H1 (cell line): ENCODE measurements at regions not wholly inside any gene's neighbourhood (a gene's known extent, or its start where the extent isn't known, plus 50 kb on each side); places are given as distances from the start of the nearest gene placed in this dataset.

Source experiments
- CTCF ChIA-PET: fragments of 300-600 bp; sonication (Branson Sonifier 250); formaldehyde crosslinking; loops from one replicate; lab custom pipeline; 2021; ENCODE audit not compliant: partially characterized antibody; lab: Charles Lee
- POLR2A ChIA-PET: fragments of 300-600 bp; sonication (Branson Sonifier 250); formaldehyde crosslinking; loops from one replicate; lab custom pipeline; 2021; ENCODE audit warnings: inconsistent platforms; ENCODE audit not compliant: partially characterized antibody; lab: Charles Lee
- DNase-seq, 2 experiments: peaks; one replicate each; pipeline versions ENCODE4 v3.0.0 to v3.0.0-alpha.2; 2010 to 2022; ENCODE audit warnings: low spot score in 2 of 2, low read depth in 1 of 2, mixed read lengths in 1 of 2
- FAIRE-seq: peaks from 2 replicates; lab custom pipeline; 2011; peaks lifted over from hg19 to GRCh38; lab: Jason Lieb, UNC
- H2AFZ ChIP-seq: 2 replicates; pipeline ENCODE4 v1.8.1; 2012; ENCODE audit warnings: low read length, inconsistent platforms
- H2AK5ac ChIP-seq: 2 replicates; pipeline ENCODE4 v1.6.1; 2013; ENCODE audit warnings: low read depth, low read length
- H2BK120ac ChIP-seq: replicated peaks from 2 replicates; pipeline ENCODE3; 2013; ENCODE audit warnings: low read depth, low read length, inconsistent platforms
- H2BK12ac ChIP-seq: 2 replicates; pipeline ENCODE4 v1.6.1; 2013; ENCODE audit warnings: low read depth, low read length
- H2BK15ac ChIP-seq: 2 replicates; pipeline ENCODE4 v1.6.1; 2013; ENCODE audit warnings: low read length
- H2BK20ac ChIP-seq: 2 replicates; pipeline ENCODE4 v1.6.1; 2013; ENCODE audit warnings: low read length
- H2BK5ac ChIP-seq: 2 replicates; pipeline ENCODE4 v1.6.1; 2013; ENCODE audit warnings: low read depth, low read length
- H3K14ac ChIP-seq: 2 replicates; pipeline ENCODE4 v1.6.1; 2013; ENCODE audit warnings: inconsistent platforms; ENCODE audit not compliant: insufficient read length
- H3K18ac ChIP-seq: 2 replicates; pipeline ENCODE4 v1.6.1; 2013; ENCODE audit warnings: low read length; ENCODE audit errors: extremely low read depth
- H3K23ac ChIP-seq: 2 replicates; pipeline ENCODE4 v1.6.1; 2013; ENCODE audit warnings: inconsistent platforms; ENCODE audit not compliant: insufficient read length
- H3K23me2 ChIP-seq: 2 replicates; pipeline ENCODE4 v1.6.1; 2013; ENCODE audit warnings: low read depth, low read length
- H3K27ac ChIP-seq: 2 replicates; pipeline ENCODE4 v1.6.1; 2011; ENCODE audit warnings: low read depth, low read length, inconsistent platforms
- H3K27me3 ChIP-seq, 4 experiments: replicated peaks in 1 of 4; 1 replicate in 1 of 4; 2 replicates in 3 of 4; pipeline versions ENCODE4 v1.6.1 to v1.8.1; 2011 to 2013; ENCODE audit warnings: low read length in 3 of 4, mild to moderate bottlenecking in 3 of 4, inconsistent platforms in 2 of 4, mixed read lengths in 2 of 4, moderate library complexity in 1 of 4; ENCODE audit not compliant: control insufficient read depth in 3 of 4, insufficient read depth in 3 of 4; ENCODE audit errors: extremely low read depth in 1 of 4
- H3K36me3 ChIP-seq, 4 experiments: 2 replicates each; pipeline versions ENCODE4 v1.6.1 to v1.8.1; 2011 to 2013; ENCODE audit warnings: mild to moderate bottlenecking in 4 of 4, low read length in 3 of 4, moderate library complexity in 2 of 4, control low read depth in 1 of 4, inconsistent platforms in 1 of 4; ENCODE audit not compliant: insufficient read depth in 4 of 4, control insufficient read depth in 2 of 4
- H3K4ac ChIP-seq: replicated peaks from 2 replicates; pipeline ENCODE3; 2013; ENCODE audit warnings: low read length, low read depth, mixed read lengths, inconsistent platforms; ENCODE audit not compliant: insufficient read length
- H3K4me1 ChIP-seq, 4 experiments: replicated peaks in 1 of 4; 1 replicate in 1 of 4; 2 replicates in 3 of 4; pipeline versions ENCODE4 v1.6.1 to v1.8.1; 2011 to 2013; ENCODE audit warnings: low read length in 3 of 4, inconsistent platforms in 2 of 4, mixed read lengths in 1 of 4; ENCODE audit not compliant: insufficient read depth in 4 of 4, control insufficient read depth in 3 of 4
- H3K4me2 ChIP-seq, 2 experiments: 2 replicates each; pipeline versions ENCODE4 v1.6.1 to v1.8.1; 2011 to 2013; ENCODE audit warnings: low read depth in 2 of 2, low read length in 2 of 2, control low read depth in 1 of 2, inconsistent platforms in 1 of 2, mild to moderate bottlenecking in 1 of 2; ENCODE audit not compliant: insufficient read depth in 1 of 2
- H3K4me3 ChIP-seq, 4 experiments: fragments of 200-600, 300-600 bp in 1 of 4; sonication (generic), shearing (Covaris generic), sonication (Bioruptor Twin) in 1 of 4; 2 replicates each; pipeline versions ENCODE4 v1.5.1 to v1.8.1; 2011 to 2016; ENCODE audit warnings: low read length in 4 of 4, low read depth in 3 of 4, control low read depth in 2 of 4, inconsistent platforms in 2 of 4, mild to moderate bottlenecking in 2 of 4, mixed read lengths in 1 of 4, moderate library complexity in 1 of 4; ENCODE audit not compliant: insufficient read depth in 2 of 4; ENCODE audit errors: extremely low read depth in 1 of 4
- H3K56ac ChIP-seq: replicated peaks from 2 replicates; pipeline ENCODE3; 2013; ENCODE audit warnings: low read depth, mild to moderate bottlenecking, mixed read lengths, low read length, inconsistent platforms; ENCODE audit not compliant: insufficient read length
- H3K79me1 ChIP-seq: 2 replicates; pipeline ENCODE4 v1.6.1; 2013; ENCODE audit warnings: low read depth, low read length, control low read depth
- H3K79me2 ChIP-seq, 2 experiments: 2 replicates each; pipeline versions ENCODE4 v1.6.1 to v1.8.1; 2012 to 2013; ENCODE audit warnings: low read length in 2 of 2, mild to moderate bottlenecking in 2 of 2, inconsistent platforms in 1 of 2; ENCODE audit not compliant: insufficient read depth in 2 of 2, control insufficient read depth in 1 of 2
- H3K9ac ChIP-seq, 4 experiments: replicated peaks in 1 of 4; 1 replicate in 1 of 4; 2 replicates in 3 of 4; pipeline versions ENCODE4 v1.6.1 to v1.8.1; 2011 to 2013; ENCODE audit warnings: low read depth in 3 of 4, low read length in 3 of 4, control low read depth in 2 of 4, mild to moderate bottlenecking in 2 of 4, moderate library complexity in 2 of 4, inconsistent platforms in 1 of 4; ENCODE audit errors: extremely low read depth in 1 of 4
- H3K9me3 ChIP-seq, 2 experiments: 2 replicates each; pipeline versions ENCODE4 v1.6.1 to v1.8.1; 2012 to 2013; ENCODE audit warnings: mild to moderate bottlenecking in 2 of 2, moderate library complexity in 2 of 2, control low read depth in 1 of 2, inconsistent platforms in 1 of 2, low read depth in 1 of 2, low read length in 1 of 2, mixed read lengths in 1 of 2; ENCODE audit not compliant: insufficient read depth in 2 of 2
- H4K20me1 ChIP-seq, 2 experiments: replicated peaks in 1 of 2; 2 replicates each; pipeline versions ENCODE3 to v1.8.1; 2011 to 2013; ENCODE audit warnings: inconsistent platforms in 2 of 2, low read length in 2 of 2, mild to moderate bottlenecking in 1 of 2; ENCODE audit not compliant: insufficient read depth in 2 of 2, control insufficient read depth in 1 of 2
- H4K5ac ChIP-seq: 2 replicates; pipeline ENCODE4 v1.6.1; 2013; ENCODE audit warnings: low read length, low read depth, mixed read lengths, inconsistent platforms; ENCODE audit not compliant: insufficient read length
- H4K8ac ChIP-seq: 2 replicates; pipeline ENCODE4 v1.8.0; 2013; ENCODE audit warnings: mild to moderate bottlenecking, moderate library complexity, low read length, inconsistent platforms; ENCODE audit not compliant: insufficient read depth; ENCODE audit errors: extremely low read depth
- H4K91ac ChIP-seq: replicated peaks from 2 replicates; pipeline ENCODE3; 2013; ENCODE audit warnings: low read length, mixed read lengths, inconsistent platforms; ENCODE audit not compliant: insufficient read length
- BRCA1 ChIP-seq: IDR thresholded peaks from 2 replicates; pipeline ENCODE4 v1.6.1; 2012; ENCODE audit warnings: low read depth, low read length, improper control_type of control experiment
- POLR2AphosphoS5 ChIP-seq: IDR thresholded peaks from 2 replicates; pipeline ENCODE4 v1.6.1; 2011; ENCODE audit warnings: low read depth, low read length
- SIX5 ChIP-seq: IDR thresholded peaks from 2 replicates; pipeline ENCODE4 v1.6.1; 2011; ENCODE audit warnings: mild to moderate bottlenecking, low read depth, low read length
- SP4 ChIP-seq: IDR thresholded peaks from 2 replicates; pipeline ENCODE4 v1.6.1; 2012; ENCODE audit warnings: low read length, inconsistent platforms
- WGBS, 2 experiments: shearing (Covaris generic) in 1 of 2; methylation state at CpG; one replicate each; pipeline versions ENCODE4 v1.1.6 to v1.1.7; 2013 to 2015; ENCODE audit warnings: low lambda C conversion rate in 2 of 2, mixed read lengths in 2 of 2, inconsistent platforms in 1 of 2, low coverage in 1 of 2, missing lambda C conversion rate in 1 of 2; ENCODE audit not compliant: insufficient replicate concordance in 2 of 2, insufficient coverage in 1 of 2, insufficient read length in 1 of 2; ENCODE audit errors: extremely low coverage in 1 of 2, missing lambda C conversion rate in 1 of 2; 5-methylcytosine and 5-hydroxymethylcytosine counted together

GRCh38 chrX:39227371-39227770 lies 426.1 kb downstream of the MID1IP1 start:
- Histone ChIP-seq H3K4me3 (no peak overlapping the region), H3K4ac (no peak overlapping the region), H4K91ac (no peak overlapping the region), H2BK5ac (no peak overlapping the region), H2BK120ac (no peak overlapping the region), H3K23me2 (no peaks in the 10 kb centered on the region), H2AK5ac (no peak overlapping the region), H3K9me3 (no peaks in the 10 kb centered on the region), H3K14ac (no peak overlapping the region), H3K27ac (no peak overlapping the region), H3K36me3 (no peaks in the 10 kb centered on the region), H2BK12ac (no peak overlapping the region), H2BK20ac (no peak overlapping the region), H3K56ac (no peak overlapping the region), H4K8ac (no peak overlapping the region), H3K27me3 (no peaks in the 10 kb centered on the region), H4K5ac (no peak overlapping the region), H3K79me2 (no peaks in the 10 kb centered on the region), H3K9ac (no peak overlapping the region), H4K20me1 (no peaks in the 10 kb centered on the region), H3K4me2 (no peak overlapping the region), H2BK15ac (no peak overlapping the region), H3K79me1 (no peaks in the 10 kb centered on the region), H3K4me1 (no peaks in the 10 kb centered on the region; a peak in 1 of 7 replicates), H2AFZ (no peak overlapping the region; the same call in 1 of the 2 replicates), H3K18ac (no peak overlapping the region), H3K23ac (no peak overlapping the region)
- ChIA-PET CTCF (no interaction called here), POLR2A (no interaction called here)
- 80% methylated on average over 2 of the region's 2 CpGs; no CpG with 5 or more reads in 1 of the 2 experiments for WGBS, 2 experiments
- no peak for FAIRE-seq
- TF ChIP-seq SP4, result no peak
- no peak for TF ChIP-seq BRCA1
- no peak for TF ChIP-seq SIX5
- TF ChIP-seq POLR2AphosphoS5, result no peak
- no peak for DNase-seq
